COLO668 (cell line): ENCODE measurements at regions not wholly inside any gene's neighbourhood (a gene's known extent, or its start where the extent isn't known, plus 50 kb on each side); places are given as distances from the start of the nearest gene placed in this dataset.

Source experiments
- DNase-seq: peaks from one replicate; lab custom pipeline; 2025; ENCODE audit not compliant: unreplicated experiment; lab: John Stamatoyannopoulos, UW

DNA sequence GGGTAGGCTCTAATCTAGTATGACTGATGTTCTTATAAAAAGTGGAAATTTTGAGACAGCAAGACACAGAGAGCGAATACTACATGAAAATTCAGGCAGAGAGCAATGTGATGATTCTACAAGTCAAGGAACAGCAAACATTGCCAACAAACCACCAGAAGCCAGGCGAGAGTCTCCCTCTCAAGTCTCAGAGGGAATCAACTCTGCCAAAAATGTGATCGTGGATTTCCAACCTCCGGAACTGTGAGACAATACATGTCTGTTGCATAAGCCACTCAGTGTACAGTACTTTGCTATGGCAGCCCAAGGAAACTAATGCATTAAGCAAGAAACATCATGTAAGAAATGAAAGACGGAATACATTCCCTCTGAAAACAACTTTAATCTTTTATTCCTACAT is 52.1 kb upstream of the CCNG1 start:
- DNase-seq, result no peak

- DNase-seq, result no peak
Measured at GRCh38 chr5:163385824-163386223, 51.6 kb upstream of the CCNG1 start.

- no peak for DNase-seq
Measured at GRCh38 chr5:163386352-163386751, 51.0 kb upstream of the CCNG1 start.

DNA sequence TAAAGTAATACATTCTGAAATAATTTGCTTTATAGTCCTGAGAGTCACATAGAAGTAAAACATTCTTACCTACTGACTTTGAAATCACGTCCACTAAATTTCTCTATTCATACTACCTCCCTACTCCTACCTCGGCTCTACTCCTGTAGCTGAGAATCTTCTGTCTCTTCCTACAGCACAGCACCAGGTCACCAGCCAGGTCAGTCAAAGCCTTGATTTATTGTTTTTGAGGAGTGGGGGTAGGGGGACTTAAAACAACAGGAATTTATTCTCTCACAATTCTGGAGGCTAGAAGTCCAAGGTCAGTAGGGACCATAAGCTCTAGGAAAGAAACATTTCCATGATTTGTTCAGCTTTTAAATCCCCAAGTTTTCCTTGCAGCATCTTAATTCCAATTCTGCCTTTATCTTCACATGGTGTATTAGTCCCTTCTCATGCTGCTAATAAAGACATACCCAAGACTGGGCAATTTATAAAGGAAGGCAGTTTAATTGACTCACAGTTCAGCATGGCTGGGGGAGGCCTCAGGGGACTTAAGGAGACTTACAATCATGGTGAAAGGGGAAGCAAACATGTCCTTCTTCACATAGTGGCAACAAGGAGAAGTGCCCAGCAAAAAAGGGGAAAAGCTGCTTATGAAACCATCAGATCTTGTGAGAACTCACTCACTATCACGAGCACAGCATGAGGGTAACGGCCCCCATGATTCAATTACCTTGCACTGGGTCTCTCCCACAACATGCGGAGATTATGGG is 49.6 kb upstream of the CCNG1 start:
- DNase-seq, result no peak
